ENCODE measurements at regions not wholly inside any gene's neighbourhood (a gene's known extent, or its start where the extent isn't known, plus 50 kb on each side); places are given as distances from the start of the nearest gene placed in this dataset.

DNA sequence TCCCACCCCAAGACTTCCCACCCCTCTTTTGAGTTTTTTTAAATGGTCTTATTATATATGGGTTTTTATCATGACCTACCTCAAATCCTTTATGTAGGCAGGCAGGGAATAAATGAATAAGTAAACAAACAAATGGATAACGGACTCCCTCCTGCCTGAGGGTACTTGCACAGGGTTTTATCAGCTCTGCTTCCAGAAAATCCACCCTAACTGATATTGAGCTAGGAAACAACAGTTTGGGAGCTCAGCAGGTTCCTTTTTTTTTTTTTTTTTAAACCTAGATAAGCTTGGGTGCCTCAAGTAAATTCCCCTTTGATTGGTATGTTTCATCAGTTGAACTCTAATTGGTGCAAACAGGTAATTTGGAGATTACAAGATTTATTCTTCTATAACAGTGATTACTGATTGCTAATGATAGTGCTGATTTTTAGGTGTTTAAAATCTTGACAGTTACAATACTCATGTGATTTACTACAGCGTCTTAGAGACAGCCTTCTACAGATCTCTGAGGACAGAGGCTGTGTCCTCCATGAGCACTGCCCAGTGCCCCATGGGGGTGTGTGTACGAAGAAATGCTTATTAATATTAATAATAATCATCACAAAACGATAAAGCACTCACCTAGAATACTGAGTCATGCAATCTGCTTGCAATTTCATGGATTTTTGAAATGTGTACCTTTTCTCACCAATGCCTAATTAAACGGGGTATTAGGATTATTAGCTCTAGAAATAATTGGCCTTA, 347.4 kb downstream of the RRAGC start:
- DNase-seq (ENCODE audit: low spot score): no peak
- Histone ChIP-seq H3K4me3 (ENCODE audit: severe bottlenecking) (no peak overlapping the region), H3K9me3 (ENCODE audit: severe bottlenecking) (no peaks in the 10 kb centered on the region), H3K27me3 (ENCODE audit: insufficient read depth, poor library complexity, severe bottlenecking) (peaks cover 26% of the 10 kb centered on the region), H3K4me1 (ENCODE audit: insufficient read depth, poor library complexity, severe bottlenecking) (no peaks in the 10 kb centered on the region), H3K36me3 (ENCODE audit: low read depth) (no peaks in the 10 kb centered on the region), H3K27ac (ENCODE audit: poor library complexity, severe bottlenecking) (no peak overlapping the region)
- no peak for ATAC-seq (ENCODE audit: low read depth)
- TF ChIP-seq, protein P1, sequence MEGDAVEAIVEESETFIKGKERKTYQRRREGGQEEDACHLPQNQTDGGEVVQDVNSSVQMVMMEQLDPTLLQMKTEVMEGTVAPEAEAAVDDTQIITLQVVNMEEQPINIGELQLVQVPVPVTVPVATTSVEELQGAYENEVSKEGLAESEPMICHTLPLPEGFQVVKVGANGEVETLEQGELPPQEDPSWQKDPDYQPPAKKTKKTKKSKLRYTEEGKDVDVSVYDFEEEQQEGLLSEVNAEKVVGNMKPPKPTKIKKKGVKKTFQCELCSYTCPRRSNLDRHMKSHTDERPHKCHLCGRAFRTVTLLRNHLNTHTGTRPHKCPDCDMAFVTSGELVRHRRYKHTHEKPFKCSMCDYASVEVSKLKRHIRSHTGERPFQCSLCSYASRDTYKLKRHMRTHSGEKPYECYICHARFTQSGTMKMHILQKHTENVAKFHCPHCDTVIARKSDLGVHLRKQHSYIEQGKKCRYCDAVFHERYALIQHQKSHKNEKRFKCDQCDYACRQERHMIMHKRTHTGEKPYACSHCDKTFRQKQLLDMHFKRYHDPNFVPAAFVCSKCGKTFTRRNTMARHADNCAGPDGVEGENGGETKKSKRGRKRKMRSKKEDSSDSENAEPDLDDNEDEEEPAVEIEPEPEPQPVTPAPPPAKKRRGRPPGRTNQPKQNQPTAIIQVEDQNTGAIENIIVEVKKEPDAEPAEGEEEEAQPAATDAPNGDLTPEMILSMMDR (IDR thresholded peaks at IDR 0.05; ENCODE audit: poor library complexity, severe bottlenecking): no peak

DNA sequence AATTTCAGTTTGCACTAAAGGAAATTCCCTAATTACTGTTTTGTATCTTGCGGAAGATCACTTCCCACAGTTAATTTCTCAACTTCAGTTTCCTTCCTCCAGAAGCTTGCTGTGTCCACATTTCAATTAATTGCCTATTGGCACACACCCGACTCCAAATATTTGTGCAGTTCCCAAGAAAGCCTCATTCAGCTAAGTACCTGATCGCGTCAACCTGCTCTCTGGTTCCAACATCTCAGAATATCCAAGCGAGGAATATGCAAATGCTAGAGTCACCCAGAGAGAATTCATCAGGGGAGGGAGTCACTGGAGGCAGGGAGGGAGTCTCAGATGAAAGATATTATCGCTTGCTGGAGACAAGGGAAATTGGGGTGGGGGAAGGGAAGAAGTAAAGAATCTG, 351.3 kb downstream of the RRAGC start:
- TF ChIP-seq, protein P1 (IDR thresholded peaks at IDR 0.05; ENCODE audit: poor library complexity, severe bottlenecking): no peak
- DNase-seq (ENCODE audit: low spot score) (no peak), ATAC-seq (ENCODE audit: low read depth) (no peak)
- Histone ChIP-seq H3K27me3 (ENCODE audit: insufficient read depth, poor library complexity, severe bottlenecking) (peaks cover 31% of the 10 kb centered on the region), H3K9me3 (ENCODE audit: severe bottlenecking) (no peaks in the 10 kb centered on the region), H3K36me3 (ENCODE audit: low read depth) (no peaks in the 10 kb centered on the region), H3K4me1 (ENCODE audit: insufficient read depth, poor library complexity, severe bottlenecking) (no peaks in the 10 kb centered on the region), H3K27ac (ENCODE audit: poor library complexity, severe bottlenecking) (no peak overlapping the region), H3K4me3 (ENCODE audit: severe bottlenecking) (no peak overlapping the region)

DNA sequence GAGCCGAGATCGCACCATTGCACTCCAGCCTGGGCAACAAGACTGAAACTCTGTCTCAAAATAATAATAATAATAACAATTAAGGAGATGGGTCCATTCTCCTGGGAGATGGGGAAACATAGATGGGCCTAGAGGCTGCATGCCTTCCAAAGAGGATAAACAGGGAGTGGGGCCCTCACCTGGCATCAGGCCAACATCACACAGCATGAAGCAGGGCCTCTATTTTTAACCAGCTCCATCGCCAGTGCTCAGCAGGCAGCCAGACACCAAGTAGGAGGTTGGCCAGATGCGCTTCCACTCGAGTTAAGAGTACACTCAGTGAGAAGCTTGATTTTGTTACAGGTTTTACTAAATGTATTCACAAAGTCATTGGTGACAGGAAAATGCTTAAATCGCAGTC, 352.0 kb downstream of the RRAGC start:
- H3K27me3 ChIP-seq (ENCODE audit: insufficient read depth, poor library complexity, severe bottlenecking): peaks cover 30% of the 10 kb centered on the region

DNA sequence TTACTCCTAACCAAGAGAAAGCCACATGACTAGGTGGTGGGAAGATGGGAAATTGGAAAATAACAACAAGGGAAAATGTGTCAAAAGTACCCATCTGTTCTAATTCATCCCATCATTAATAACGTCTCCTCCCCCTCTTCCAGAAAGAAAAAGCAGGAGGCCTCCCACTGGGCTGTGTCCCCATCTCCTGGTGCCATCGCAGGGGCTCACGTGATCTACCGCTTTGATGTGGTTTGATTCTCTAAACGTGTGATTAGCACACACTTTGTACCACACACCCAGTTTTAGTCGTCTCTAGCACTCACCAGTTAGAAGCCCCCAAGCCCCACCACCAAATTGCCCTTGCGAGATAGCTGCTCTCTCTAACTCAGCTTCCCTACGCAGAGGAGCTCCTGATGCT, 353.6 kb downstream of the RRAGC start:
- H3K4me3 ChIP-seq (ENCODE audit: severe bottlenecking): no peak overlapping the region
- H3K4me1 ChIP-seq (ENCODE audit: insufficient read depth, poor library complexity, severe bottlenecking): no peaks in the 10 kb centered on the region
- H3K9me3 ChIP-seq (ENCODE audit: severe bottlenecking): no peaks in the 10 kb centered on the region
- no peak overlapping the region for H3K27ac ChIP-seq (ENCODE audit: poor library complexity, severe bottlenecking)
- TF ChIP-seq, protein P1 (IDR thresholded peaks at IDR 0.05; ENCODE audit: poor library complexity, severe bottlenecking): no peak
- peaks cover 22% of the 10 kb centered on the region for H3K27me3 ChIP-seq (ENCODE audit: insufficient read depth, poor library complexity, severe bottlenecking)
- DNase-seq (ENCODE audit: low spot score) (no peak), ATAC-seq (ENCODE audit: low read depth) (no peak)
- no peaks in the 10 kb centered on the region for H3K36me3 ChIP-seq (ENCODE audit: low read depth)

More for the DNA sequence above, 352.0 kb downstream of the RRAGC start:
- TF ChIP-seq, protein P1 (IDR thresholded peaks at IDR 0.05; ENCODE audit: poor library complexity, severe bottlenecking): no peak
- no peaks in the 10 kb centered on the region for H3K4me1 ChIP-seq (ENCODE audit: insufficient read depth, poor library complexity, severe bottlenecking)
- no peaks in the 10 kb centered on the region for H3K36me3 ChIP-seq (ENCODE audit: low read depth)
- H3K9me3 ChIP-seq (ENCODE audit: severe bottlenecking): no peaks in the 10 kb centered on the region
- ATAC-seq (ENCODE audit: low read depth): no peak
- H3K27ac ChIP-seq (ENCODE audit: poor library complexity, severe bottlenecking): no peak overlapping the region
- no peak overlapping the region for H3K4me3 ChIP-seq (ENCODE audit: severe bottlenecking)
- DNase-seq (ENCODE audit: low spot score): no peak

DNA sequence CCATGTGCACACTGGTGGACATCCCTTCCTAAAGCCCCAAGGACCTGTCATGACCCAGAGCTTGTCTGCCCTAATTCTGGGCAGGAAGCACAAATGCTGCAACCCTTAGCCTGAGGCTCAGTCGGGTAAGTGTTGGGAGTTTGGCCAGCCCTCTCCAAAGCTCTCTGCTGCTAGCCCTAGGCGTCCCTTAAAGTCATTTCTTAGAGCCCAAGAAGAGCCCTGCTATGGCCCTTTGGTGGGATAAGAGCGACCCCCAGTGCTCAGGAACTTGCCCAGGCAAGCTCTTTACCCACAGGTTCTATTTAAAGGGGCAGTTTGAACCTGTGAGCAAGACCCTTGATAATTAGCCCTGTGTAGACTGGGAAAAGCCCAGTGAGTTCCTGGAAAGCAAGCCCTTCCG, 356.8 kb downstream of the RRAGC start:
- H3K27ac ChIP-seq (ENCODE audit: poor library complexity, severe bottlenecking): no peak overlapping the region
- H3K9me3 ChIP-seq (ENCODE audit: severe bottlenecking): no peaks in the 10 kb centered on the region
- no peaks in the 10 kb centered on the region for H3K36me3 ChIP-seq (ENCODE audit: low read depth)
- peaks cover 13% of the 10 kb centered on the region for H3K27me3 ChIP-seq (ENCODE audit: insufficient read depth, poor library complexity, severe bottlenecking)
- DNase-seq (ENCODE audit: low spot score): no peak
- H3K4me1 ChIP-seq (ENCODE audit: insufficient read depth, poor library complexity, severe bottlenecking): no peaks in the 10 kb centered on the region
- H3K4me3 ChIP-seq (ENCODE audit: severe bottlenecking): no peak overlapping the region
- ATAC-seq (ENCODE audit: low read depth): no peak
- TF ChIP-seq, protein P1 (IDR thresholded peaks at IDR 0.05; ENCODE audit: poor library complexity, severe bottlenecking): no peak

Data from RWPE2 (cell line).